A549 (cell line): ENCODE measurements at regions not wholly inside any gene's neighbourhood (a gene's known extent, or its start where the extent isn't known, plus 50 kb on each side); places are given as distances from the start of the nearest gene placed in this dataset.

Source experiments
- ATAC-seq, 2 experiments: fragments of 200-7000 bp in 1 of 2; fragments of >200 bp in 1 of 2; cut with Nextera tagmentation in 1 of 2; cut with Tn5 transposase in 1 of 2; 3 replicates each; pipeline versions ENCODE4 v1.8.0 to v1.9.1; 2018 to 2020; ENCODE audit warnings: mild to moderate bottlenecking in 1 of 2, moderate library complexity in 1 of 2
- CTCF ChIA-PET: fragments of 300-600 bp; sonication (Branson Sonifier 250); formaldehyde crosslinking; extraction: SDS; loops from one replicate; lab custom pipeline; 2021; ENCODE audit warnings: antibody characterized with exemption, inconsistent platforms; lab: Yijun Ruan, JAX
- POLR2A ChIA-PET: fragments of 350-600 bp; formaldehyde crosslinking; extraction: SDS; loops from one replicate; lab custom pipeline; 2021; ENCODE audit warnings: antibody characterized with exemption, inconsistent platforms; lab: Yijun Ruan, JAX
- DNase-seq, 2 experiments: peaks; one replicate each; pipeline versions ENCODE4 v3.0.0 to v3.0.0-alpha.2; 2011 to 2016; ENCODE audit warnings: low read depth in 1 of 2, low spot score in 1 of 2
- FAIRE-seq: peaks from 2 replicates; lab custom pipeline; 2011; peaks lifted over from hg19 to GRCh38; lab: Jason Lieb, UNC
- H3K27ac ChIP-seq, 2 experiments: fragments of >200 bp; sonication (Bioruptor Twin); formaldehyde crosslinking; 3 replicates each; pipeline ENCODE4 v1.5.1; 2016 to 2017
- H3K4me1 ChIP-seq: fragments of >200 bp; sonication (Bioruptor Twin); formaldehyde crosslinking; 3 replicates; pipeline ENCODE4 v1.6.1; 2016
- H3K4me2 ChIP-seq: fragments of >200 bp; sonication (Bioruptor Twin); formaldehyde crosslinking; 3 replicates; pipeline ENCODE4 v1.6.1; 2016
- H3K4me3 ChIP-seq: fragments of >200 bp; sonication (Bioruptor Twin); formaldehyde crosslinking; 3 replicates; pipeline ENCODE4 v1.5.1; 2016
- H3K9me3 ChIP-seq: fragments of >200 bp; sonication (Bioruptor Twin); formaldehyde crosslinking; 3 replicates; pipeline ENCODE4 v1.6.1; 2016
- FOSL2 ChIP-seq, 2 experiments: fragments of 450-650 bp in 1 of 2; fragments of >200 bp in 1 of 2; sonication (Bioruptor Twin) in 1 of 2; formaldehyde crosslinking; IDR thresholded peaks; 2 replicates each; pipeline versions ENCODE4 v1.5.0 to v1.6.1; 2016 to 2020; ENCODE audit warnings: mild to moderate bottlenecking in 1 of 2, moderate library complexity in 1 of 2
- HOXB13 ChIP-seq: fragments of 250-450 bp; sonication (Bioruptor Pico); IDR thresholded peaks from 2 replicates; pipeline ENCODE4 v1.5.0; 2020; ENCODE audit warnings: low read depth, mild to moderate bottlenecking, moderate library complexity
- HOXB5 ChIP-seq: fragments of 250-450 bp; sonication (Bioruptor Pico); IDR thresholded peaks from 2 replicates; pipeline ENCODE4 v1.5.0; 2020; ENCODE audit warnings: mild to moderate bottlenecking, moderate library complexity
- NFE2L2 ChIP-seq: fragments of 150-350 bp; conservative IDR thresholded peaks from 2 replicates; pipeline ENCODE4 v1.6.1; 2014; ENCODE audit warnings: low read length
- POLR2A ChIP-seq: IDR thresholded peaks from 2 replicates; pipeline ENCODE4 v1.6.1; 2012; ENCODE audit warnings: mild to moderate bottlenecking, low read length
- POLR2AphosphoS2 ChIP-seq: conservative IDR thresholded peaks from 2 replicates; pipeline ENCODE4 v1.6.1; 2012; ENCODE audit warnings: low read length, improper control_type of control experiment, inconsistent platforms
- RAD21 ChIP-seq, 2 experiments: fragments of >200 bp in 1 of 2; sonication (Bioruptor Twin) in 1 of 2; formaldehyde crosslinking in 1 of 2; IDR thresholded peaks in 1 of 2; conservative IDR thresholded peaks in 1 of 2; 2 replicates in 1 of 2; 3 replicates in 1 of 2; pipeline ENCODE4 v1.6.1; 2012 to 2018; ENCODE audit warnings: inconsistent platforms in 1 of 2
- TFCP2L1 ChIP-seq: fragments of 250-450 bp; sonication (Bioruptor Pico); IDR thresholded peaks from 2 replicates; pipeline ENCODE4 v1.5.0; 2021; ENCODE audit warnings: mild to moderate bottlenecking
- WGBS: methylation state at CpG from one replicate; pipeline ENCODE4 v1.1.6; 2017; ENCODE audit errors: missing lambda C conversion rate; 5-methylcytosine and 5-hydroxymethylcytosine counted together

DNA sequence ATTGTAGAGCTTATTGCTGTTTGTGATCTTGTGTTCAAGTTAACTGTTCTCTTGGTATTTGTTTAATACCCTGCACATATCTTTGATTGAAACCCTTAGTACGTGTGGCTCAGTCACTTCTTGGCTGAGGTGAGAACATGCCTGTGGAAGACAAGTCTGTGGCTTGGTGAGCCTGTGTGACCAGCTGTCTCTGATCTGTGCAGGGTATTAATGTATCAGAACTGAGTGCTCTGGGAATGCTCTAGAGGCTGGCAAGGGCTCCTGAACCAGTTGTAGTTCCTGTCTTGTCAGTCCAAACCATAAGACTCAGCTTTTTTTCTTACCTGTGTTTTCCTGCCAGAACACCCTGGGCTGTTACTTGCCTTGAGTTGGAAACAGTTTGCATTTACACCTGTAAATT lies 52.4 kb upstream of the EPHA4 start:
- FAIRE-seq = no peak
- no peak for ATAC-seq
- Histone ChIP-seq H3K4me3 (no peak overlapping the region), H3K27ac (no peak overlapping the region), H3K4me1 (peaks cover 2% of the 10 kb centered on the region; the same call in 1 of the 3 replicates), H3K9me3 (no peaks in the 10 kb centered on the region), H3K4me2 (no peak overlapping the region)
- DNase-seq = no peak
- POLR2A ChIA-PET = no interaction called here
- WGBS = 23% methylated on average over 1 of the region's 1 CpG
- CTCF ChIA-PET = interaction anchor here (0.7 kb wide), 1 partner anchor 717 kb away, joined by 3 read pairs; no protein-coding TSS in a partner anchor
- TF ChIP-seq HOXB5 (CRISPR knock-in tag) = no peak
- no peak for TF ChIP-seq POLR2A
- TF ChIP-seq POLR2AphosphoS2 = no peak
- TF ChIP-seq FOSL2 (IDR thresholded peaks at IDR 0.05) = no peak
- no peak for TF ChIP-seq FOSL2 (CRISPR knock-in tag; IDR thresholded peaks at IDR 0.05)
- no peak for TF ChIP-seq NFE2L2
- no peak for TF ChIP-seq RAD21 (conservative IDR thresholded peaks at IDR 0.05 in 1 of 2, IDR thresholded peaks at IDR 0.05 in 1 of 2)
- no peak for TF ChIP-seq HOXB13 (CRISPR knock-in tag)
- no peak for TF ChIP-seq TFCP2L1
